Esophagus muscularis mucosa (tissue), 3 donors: ENCODE measurements at regions not wholly inside any gene's neighbourhood (a gene's known extent, or its start where the extent isn't known, plus 50 kb on each side); places are given as distances from the start of the nearest gene placed in this dataset.

Source experiments
- EP300 ChIP-seq: sonication (generic); formaldehyde crosslinking; IDR thresholded peaks from one replicate; pipeline ENCODE4 v1.6.1; 2017; ENCODE audit warnings: antibody characterized with exemption
- POLR2AphosphoS5 ChIP-seq, 2 donors: sonication (generic); formaldehyde crosslinking; IDR thresholded peaks; one replicate each; pipeline ENCODE4 v1.6.1; 2017; ENCODE audit warnings: antibody characterized with exemption in 2 of 2

DNA sequence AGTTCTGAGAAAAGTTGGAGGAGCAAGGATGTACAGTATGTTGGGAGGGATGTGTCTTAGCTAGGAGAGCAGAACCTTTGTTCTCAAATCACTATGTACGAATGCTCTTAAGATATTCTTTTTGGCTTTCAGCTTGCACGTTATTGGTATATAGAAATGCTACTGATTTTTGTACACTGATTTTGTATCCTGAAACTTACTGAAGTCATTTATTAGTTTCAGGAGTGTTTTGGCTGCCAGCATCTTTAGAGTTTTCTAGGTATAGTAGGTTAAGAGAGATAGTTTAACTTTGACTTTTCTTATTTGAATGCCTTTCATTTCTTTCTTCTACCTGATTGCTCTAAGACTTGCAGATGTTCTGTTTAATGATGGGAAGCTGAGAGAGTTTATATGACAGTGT is 442.8 kb upstream of the FBXO33 start:
- TF ChIP-seq EP300 (no peak), POLR2AphosphoS5 (IDR thresholded peaks at IDR 0.05) (no peak)
